Pancreas (tissue), 10 donors: ENCODE measurements at regions not wholly inside any gene's neighbourhood (a gene's known extent, or its start where the extent isn't known, plus 50 kb on each side); places are given as distances from the start of the nearest gene placed in this dataset.

Source experiments
- ATAC-seq, 4 donors: fragments of 200-7000 bp; cut with Tn5 transposase; one replicate each; pipeline versions ENCODE4 v1.8.0 to v1.9.1; 2020; ENCODE audit warnings: mild to moderate bottlenecking in 4 of 4, moderate library complexity in 4 of 4
- DNase-seq, 6 donors: peaks; one replicate each; pipeline ENCODE4 v3.0.0-alpha.2; 2020
- FAIRE-seq: peaks from 2 replicates; lab custom pipeline; 2012; peaks lifted over from hg19 to GRCh38; lab: Jason Lieb, UNC
- H3K27ac ChIP-seq, 4 donors: fragments of 200-600 bp; sonication (generic); 1 replicate in 3 of 4; 2 replicates in 1 of 4; pipeline versions ENCODE4 v1.5.0 to v1.8.0; 2020
- H3K27me3 ChIP-seq, 4 donors: fragments of 200-600 bp; one replicate each; pipeline ENCODE4 v1.8.0; 2021
- H3K36me3 ChIP-seq, 3 donors: fragments of 200-600 bp; sonication (generic) in 1 of 3; one replicate each; pipeline versions ENCODE4 v1.5.0 to v1.8.0; 2020 to 2021
- H3K4me1 ChIP-seq, 3 donors: fragments of 200-600 bp; one replicate each; pipeline ENCODE4 v1.8.0; 2021
- H3K4me3 ChIP-seq, 4 donors: fragments of 200-600 bp; sonication (generic) in 2 of 4; one replicate each; pipeline versions ENCODE4 v1.5.0 to v1.8.0; 2020 to 2021
- H3K9me3 ChIP-seq, 4 donors: fragments of 200-600 bp; one replicate each; pipeline ENCODE4 v1.8.0; 2021
- CTCF ChIP-seq, 4 donors: fragments of 200-600 bp; sonication (generic) in 3 of 4; IDR thresholded peaks; one replicate each; pipeline versions ENCODE4 v1.5.0 to v1.8.0; 2021; ENCODE audit warnings: antibody characterized with exemption in 4 of 4
- WGBS, 2 donors: extraction: QIAGEN DNeasy Blood & Tissue Kit; methylation state at CpG; one replicate each; pipeline ENCODE4 v1.1.7; 2013; 5-methylcytosine and 5-hydroxymethylcytosine counted together
- intact Hi-C, 3 donors: fragments of 100-400 bp; cut with DNase I; formaldehyde crosslinking; loops; one replicate each; pipeline versions ENCODE4 v1.11.1 to v1.14.2; 2022
- donor health status: healthy with polysubstance abuse.
- donor health status: DM: no; HTN: no; CAD: no; lungs with moderate emphysema.
- donor health status: DM: no; HTN: no; CAD: no.
- donor health status: control.
- donor health status: control.
- donor health status: Bipolar disorder and iron deficiency.
- donor health status: DM: yes; HTN: yes; CAD: no.
- donor health status: DM: no; HTN: no; CAD: no.
- donor health status: DM: no; HTN: no; CAD: no.
- donor health status: DM: yes; HTN: yes; CAD: no.

GRCh38 chr5:174420651-174421407 is 303.6 kb upstream of the MSX2 start:
- TF ChIP-seq CTCF (IDR thresholded peaks at IDR 0.05), result no peak
- no peaks in the 10 kb centered on the region for H3K36me3 ChIP-seq
- no peak overlapping the region for H3K4me3 ChIP-seq
- peaks cover 0 to 6% (median 0%) of the 10 kb centered on the region in 4 donors for H3K27me3 ChIP-seq
- H3K27ac ChIP-seq, result no peak overlapping the region
- WGBS, 2 donors, result 11 to 23% methylated on average over 1 of the region's 1 CpG
- intact Hi-C loops, result loop anchor here in 1 of 3 donors (10.0 kb wide), 1 partner anchor 374 kb away; no protein-coding TSS in a partner anchor
- DNase-seq, result no peak
- H3K4me1 ChIP-seq, result no peaks in the 10 kb centered on the region
- no peak for ATAC-seq
- FAIRE-seq, result no peak
- no peaks in the 10 kb centered on the region for H3K9me3 ChIP-seq

GRCh38 chr5:174421408-174421805 is 303.0 kb upstream of the MSX2 start:
- DNase-seq (no peak), ATAC-seq (no peak), FAIRE-seq (no peak)
- Histone ChIP-seq H3K36me3 (no peaks in the 10 kb centered on the region), H3K27me3 (peaks cover 0 to 6% (median 0%) of the 10 kb centered on the region in 4 donors), H3K4me3 (no peak overlapping the region), H3K9me3 (no peaks in the 10 kb centered on the region), H3K27ac (no peak overlapping the region), H3K4me1 (no peaks in the 10 kb centered on the region)
- intact Hi-C loops, result loop anchor here in 1 of 3 donors (10.0 kb wide), 1 partner anchor 373 kb away; no protein-coding TSS in a partner anchor
- WGBS, 2 donors, result 52 to 53% methylated on average over 7 of the region's 7 CpGs
- TF ChIP-seq CTCF (IDR thresholded peaks at IDR 0.05), result no peak

- no peak for FAIRE-seq
- H3K4me1 ChIP-seq, result no peaks in the 10 kb centered on the region
- no peaks in the 10 kb centered on the region for H3K36me3 ChIP-seq
- no peak overlapping the region for H3K4me3 ChIP-seq
- no peak for ATAC-seq
- intact Hi-C loops, result loop anchor here in 1 of 3 donors (10.0 kb wide), 1 partner anchor 371 kb away; no protein-coding TSS in a partner anchor
- no peaks in the 10 kb centered on the region for H3K27me3 ChIP-seq
- DNase-seq, result no peak
- TF ChIP-seq CTCF (IDR thresholded peaks at IDR 0.05), result no peak
- WGBS, 2 donors, result 66 to 76% methylated on average over 11 of the region's 11 CpGs
- H3K27ac ChIP-seq, result no peak overlapping the region
- H3K9me3 ChIP-seq, result no peaks in the 10 kb centered on the region
Observed at GRCh38 chr5:174423558-174423957, 300.8 kb upstream of the MSX2 start.

- Histone ChIP-seq H3K4me1 (no peaks in the 10 kb centered on the region), H3K27ac (no peak overlapping the region), H3K9me3 (no peaks in the 10 kb centered on the region), H3K36me3 (no peaks in the 10 kb centered on the region), H3K4me3 (no peak overlapping the region), H3K27me3 (no peaks in the 10 kb centered on the region)
- FAIRE-seq (no peak), DNase-seq (no peak), ATAC-seq (peak in 2 of 4 donors; percentile 31 to 50)
- 45 to 54% methylated on average over 8 of the region's 8 CpGs for WGBS, 2 donors
- intact Hi-C loops, result loop anchor here in 1 of 3 donors (10.0 kb wide), 1 partner anchor 370 kb away; no protein-coding TSS in a partner anchor
- TF ChIP-seq CTCF (IDR thresholded peaks at IDR 0.05), result no peak
Observed at GRCh38 chr5:174424219-174425053, 299.9 kb upstream of the MSX2 start.
